ENCODE measurements at regions not wholly inside any gene's neighbourhood (a gene's known extent, or its start where the extent isn't known, plus 50 kb on each side); places are given as distances from the start of the nearest gene placed in this dataset.
A peak's percentile ranks its signal among the peaks of the same experiment; 100 is the strongest.

DNA sequence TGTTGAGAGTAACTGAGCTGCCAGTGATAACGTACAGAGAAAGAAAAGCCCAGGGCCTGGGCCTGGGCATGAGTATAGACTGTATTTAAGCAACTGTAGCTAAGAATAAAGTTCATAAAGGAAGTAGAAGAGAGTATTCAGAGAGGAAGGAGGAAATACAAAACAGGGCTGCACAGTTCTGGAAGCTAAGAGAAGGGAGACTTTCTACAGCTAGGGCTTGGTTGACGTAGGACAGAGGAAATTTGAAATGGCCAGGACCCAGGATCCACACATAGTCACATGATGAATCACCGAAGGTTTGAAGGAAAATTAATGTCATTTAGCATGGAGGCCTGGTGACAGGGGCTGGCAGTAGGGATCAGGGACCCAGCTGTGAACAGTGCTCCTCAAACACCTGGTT, 66.7 kb downstream of the ARL4A start:
- Histone ChIP-seq H3K9me2 (ENCODE audit: insufficient read depth) (no peaks in the 10 kb centered on the region), H3K27ac (no peak overlapping the region), H3K79me2 (ENCODE audit: low read depth) (no peaks in the 10 kb centered on the region), H4K20me1 (ENCODE audit: insufficient read depth) (no peaks in the 10 kb centered on the region), H3K4me3 (no peak overlapping the region), H3F3A (ENCODE audit: insufficient read depth, low read depth) (no peaks in the 10 kb centered on the region), H2AFZ (no peak overlapping the region), H3K4me2 (no peak overlapping the region), H3K36me3 (ENCODE audit: low read depth) (no peaks in the 10 kb centered on the region), H3K4me1 (replicated peaks; ENCODE audit: insufficient read depth) (no peaks in the 10 kb centered on the region), H3K27me3 (ENCODE audit: insufficient read depth, low read depth) (no peaks in the 10 kb centered on the region), H3K9me3 (ENCODE audit: insufficient read depth, low read depth) (peaks cover 2% of the 10 kb centered on the region; the same call in 1 of the 2 replicates)
- ChIA-PET POLR2A (ENCODE audit: unreplicated experiment) (no interaction called here), CTCF (no interaction called here)
- no peak for DNase-seq
- TF ChIP-seq CTCF (conservative IDR thresholded peaks at IDR 0.05) (no peak), EZH2 (IDR thresholded peaks at IDR 0.05; ENCODE audit: low read depth) (no peak)
- no TSS peak for BruUV-seq (replicated peaks)
- intact Hi-C loops (cut with micrococcal nuclease; ENCODE audit: unreplicated experiment) = no loop called here

GRCh38 chr7:12756821-12757220, 69.4 kb downstream of the ARL4A start:
- no peak overlapping the region for H3K4me3 ChIP-seq
- H3K27ac ChIP-seq = no peak overlapping the region
- H3K9me2 ChIP-seq (ENCODE audit: insufficient read depth) = no peaks in the 10 kb centered on the region
- H3K9me3 ChIP-seq (ENCODE audit: insufficient read depth, low read depth) = peaks cover 3% of the 10 kb centered on the region; the same call in 1 of the 2 replicates
- H3K4me1 ChIP-seq (replicated peaks; ENCODE audit: insufficient read depth) = no peaks in the 10 kb centered on the region
- no peak overlapping the region; the same call in 1 of the 2 replicates for H2AFZ ChIP-seq
- no peak overlapping the region for H3K4me2 ChIP-seq
- no peaks in the 10 kb centered on the region for H3F3A ChIP-seq (ENCODE audit: insufficient read depth, low read depth)
- no peaks in the 10 kb centered on the region for H3K27me3 ChIP-seq (ENCODE audit: insufficient read depth, low read depth)
- H3K79me2 ChIP-seq (ENCODE audit: low read depth) = no peaks in the 10 kb centered on the region
- CTCF ChIA-PET = no interaction called here
- DNase-seq = peak in 1 of 2 experiments; percentile 56
- no peaks in the 10 kb centered on the region for H3K36me3 ChIP-seq (ENCODE audit: low read depth)
- TF ChIP-seq EZH2 (IDR thresholded peaks at IDR 0.05; ENCODE audit: low read depth) (no peak), CTCF (conservative IDR thresholded peaks at IDR 0.05) (no peak)
- no peaks in the 10 kb centered on the region for H4K20me1 ChIP-seq (ENCODE audit: insufficient read depth)
- BruUV-seq (replicated peaks) = no TSS peak
- intact Hi-C loops (cut with micrococcal nuclease; ENCODE audit: unreplicated experiment) = no loop called here
- POLR2A ChIA-PET (ENCODE audit: unreplicated experiment) = no interaction called here

DNA sequence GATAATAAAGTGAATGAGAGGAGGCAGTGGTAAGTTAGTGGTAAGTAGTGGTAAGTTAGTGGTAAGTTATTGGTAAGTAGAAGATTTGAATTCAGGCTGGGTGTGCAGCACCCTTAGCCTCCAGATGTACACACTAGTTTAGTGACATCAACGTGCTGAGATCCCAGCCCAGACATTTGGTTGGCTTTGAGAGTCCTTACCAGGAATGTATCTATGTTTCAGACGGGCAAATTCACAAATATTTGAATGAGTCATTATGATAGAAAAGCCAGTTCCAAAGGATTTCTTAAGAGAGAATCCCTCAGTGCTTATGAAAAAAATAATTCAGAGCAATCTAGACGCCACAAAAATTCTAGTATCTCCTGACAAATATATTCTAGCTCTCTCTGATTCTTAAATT, 70.0 kb downstream of the ARL4A start:
- Histone ChIP-seq H3K4me1 (replicated peaks; ENCODE audit: insufficient read depth) (no peaks in the 10 kb centered on the region), H2AFZ (peak overlapping the region; percentile 49; the same call in 1 of the 2 replicates), H4K20me1 (ENCODE audit: insufficient read depth) (no peaks in the 10 kb centered on the region), H3K36me3 (ENCODE audit: low read depth) (no peaks in the 10 kb centered on the region), H3K79me2 (ENCODE audit: low read depth) (no peaks in the 10 kb centered on the region), H3F3A (ENCODE audit: insufficient read depth, low read depth) (no peaks in the 10 kb centered on the region), H3K4me3 (no peak overlapping the region), H3K9me2 (ENCODE audit: insufficient read depth) (no peaks in the 10 kb centered on the region), H3K4me2 (no peak overlapping the region), H3K9me3 (ENCODE audit: insufficient read depth, low read depth) (peaks cover 3% of the 10 kb centered on the region; the same call in 1 of the 2 replicates), H3K27ac (no peak overlapping the region), H3K27me3 (ENCODE audit: insufficient read depth, low read depth) (no peaks in the 10 kb centered on the region)
- DNase-seq = no peak
- ChIA-PET POLR2A (ENCODE audit: unreplicated experiment) (no interaction called here), CTCF (no interaction called here)
- intact Hi-C loops (cut with micrococcal nuclease; ENCODE audit: unreplicated experiment) = no loop called here
- BruUV-seq (replicated peaks) = no TSS peak
- TF ChIP-seq EZH2 (IDR thresholded peaks at IDR 0.05; ENCODE audit: low read depth) (no peak), CTCF (conservative IDR thresholded peaks at IDR 0.05) (no peak)

Data from PC-9 (cell line).